H1 (cell line): ENCODE measurements at regions not wholly inside any gene's neighbourhood (a gene's known extent, or its start where the extent isn't known, plus 50 kb on each side); places are given as distances from the start of the nearest gene placed in this dataset.

ENCODE experiments used
- CTCF ChIA-PET: fragments of 300-600 bp; sonication (Branson Sonifier 250); formaldehyde crosslinking; loops from one replicate; lab custom pipeline; 2021; ENCODE audit not compliant: partially characterized antibody; lab: Charles Lee
- POLR2A ChIA-PET: fragments of 300-600 bp; sonication (Branson Sonifier 250); formaldehyde crosslinking; loops from one replicate; lab custom pipeline; 2021; ENCODE audit warnings: inconsistent platforms; ENCODE audit not compliant: partially characterized antibody; lab: Charles Lee
- DNase-seq, 2 experiments: peaks; one replicate each; pipeline versions ENCODE4 v3.0.0 to v3.0.0-alpha.2; 2010 to 2022; ENCODE audit warnings: low spot score in 2 of 2, low read depth in 1 of 2, mixed read lengths in 1 of 2
- FAIRE-seq: peaks from 2 replicates; lab custom pipeline; 2011; peaks lifted over from hg19 to GRCh38; lab: Jason Lieb, UNC
- H2AFZ ChIP-seq: 2 replicates; pipeline ENCODE4 v1.8.1; 2012; ENCODE audit warnings: low read length, inconsistent platforms
- H2AK5ac ChIP-seq: 2 replicates; pipeline ENCODE4 v1.6.1; 2013; ENCODE audit warnings: low read depth, low read length
- H2BK120ac ChIP-seq: replicated peaks from 2 replicates; pipeline ENCODE3; 2013; ENCODE audit warnings: low read depth, low read length, inconsistent platforms
- H2BK12ac ChIP-seq: 2 replicates; pipeline ENCODE4 v1.6.1; 2013; ENCODE audit warnings: low read depth, low read length
- H2BK15ac ChIP-seq: 2 replicates; pipeline ENCODE4 v1.6.1; 2013; ENCODE audit warnings: low read length
- H2BK20ac ChIP-seq: 2 replicates; pipeline ENCODE4 v1.6.1; 2013; ENCODE audit warnings: low read length
- H2BK5ac ChIP-seq: 2 replicates; pipeline ENCODE4 v1.6.1; 2013; ENCODE audit warnings: low read depth, low read length
- H3K14ac ChIP-seq: 2 replicates; pipeline ENCODE4 v1.6.1; 2013; ENCODE audit warnings: inconsistent platforms; ENCODE audit not compliant: insufficient read length
- H3K18ac ChIP-seq: 2 replicates; pipeline ENCODE4 v1.6.1; 2013; ENCODE audit warnings: low read length; ENCODE audit errors: extremely low read depth
- H3K23ac ChIP-seq: 2 replicates; pipeline ENCODE4 v1.6.1; 2013; ENCODE audit warnings: inconsistent platforms; ENCODE audit not compliant: insufficient read length
- H3K23me2 ChIP-seq: 2 replicates; pipeline ENCODE4 v1.6.1; 2013; ENCODE audit warnings: low read depth, low read length
- H3K27ac ChIP-seq: 2 replicates; pipeline ENCODE4 v1.6.1; 2011; ENCODE audit warnings: low read depth, low read length, inconsistent platforms
- H3K27me3 ChIP-seq, 4 experiments: replicated peaks in 1 of 4; 1 replicate in 1 of 4; 2 replicates in 3 of 4; pipeline versions ENCODE4 v1.6.1 to v1.8.1; 2011 to 2013; ENCODE audit warnings: low read length in 3 of 4, mild to moderate bottlenecking in 3 of 4, inconsistent platforms in 2 of 4, mixed read lengths in 2 of 4, moderate library complexity in 1 of 4; ENCODE audit not compliant: control insufficient read depth in 3 of 4, insufficient read depth in 3 of 4; ENCODE audit errors: extremely low read depth in 1 of 4
- H3K36me3 ChIP-seq, 4 experiments: 2 replicates each; pipeline versions ENCODE4 v1.6.1 to v1.8.1; 2011 to 2013; ENCODE audit warnings: mild to moderate bottlenecking in 4 of 4, low read length in 3 of 4, moderate library complexity in 2 of 4, control low read depth in 1 of 4, inconsistent platforms in 1 of 4; ENCODE audit not compliant: insufficient read depth in 4 of 4, control insufficient read depth in 2 of 4
- H3K4ac ChIP-seq: replicated peaks from 2 replicates; pipeline ENCODE3; 2013; ENCODE audit warnings: low read length, low read depth, mixed read lengths, inconsistent platforms; ENCODE audit not compliant: insufficient read length
- H3K4me1 ChIP-seq, 4 experiments: replicated peaks in 1 of 4; 1 replicate in 1 of 4; 2 replicates in 3 of 4; pipeline versions ENCODE4 v1.6.1 to v1.8.1; 2011 to 2013; ENCODE audit warnings: low read length in 3 of 4, inconsistent platforms in 2 of 4, mixed read lengths in 1 of 4; ENCODE audit not compliant: insufficient read depth in 4 of 4, control insufficient read depth in 3 of 4
- H3K4me2 ChIP-seq, 2 experiments: 2 replicates each; pipeline versions ENCODE4 v1.6.1 to v1.8.1; 2011 to 2013; ENCODE audit warnings: low read depth in 2 of 2, low read length in 2 of 2, control low read depth in 1 of 2, inconsistent platforms in 1 of 2, mild to moderate bottlenecking in 1 of 2; ENCODE audit not compliant: insufficient read depth in 1 of 2
- H3K4me3 ChIP-seq, 4 experiments: fragments of 200-600, 300-600 bp in 1 of 4; sonication (generic), shearing (Covaris generic), sonication (Bioruptor Twin) in 1 of 4; 2 replicates each; pipeline versions ENCODE4 v1.5.1 to v1.8.1; 2011 to 2016; ENCODE audit warnings: low read length in 4 of 4, low read depth in 3 of 4, control low read depth in 2 of 4, inconsistent platforms in 2 of 4, mild to moderate bottlenecking in 2 of 4, mixed read lengths in 1 of 4, moderate library complexity in 1 of 4; ENCODE audit not compliant: insufficient read depth in 2 of 4; ENCODE audit errors: extremely low read depth in 1 of 4
- H3K56ac ChIP-seq: replicated peaks from 2 replicates; pipeline ENCODE3; 2013; ENCODE audit warnings: low read depth, mild to moderate bottlenecking, mixed read lengths, low read length, inconsistent platforms; ENCODE audit not compliant: insufficient read length
- H3K79me1 ChIP-seq: 2 replicates; pipeline ENCODE4 v1.6.1; 2013; ENCODE audit warnings: low read depth, low read length, control low read depth
- H3K79me2 ChIP-seq, 2 experiments: 2 replicates each; pipeline versions ENCODE4 v1.6.1 to v1.8.1; 2012 to 2013; ENCODE audit warnings: low read length in 2 of 2, mild to moderate bottlenecking in 2 of 2, inconsistent platforms in 1 of 2; ENCODE audit not compliant: insufficient read depth in 2 of 2, control insufficient read depth in 1 of 2
- H3K9ac ChIP-seq, 4 experiments: replicated peaks in 1 of 4; 1 replicate in 1 of 4; 2 replicates in 3 of 4; pipeline versions ENCODE4 v1.6.1 to v1.8.1; 2011 to 2013; ENCODE audit warnings: low read depth in 3 of 4, low read length in 3 of 4, control low read depth in 2 of 4, mild to moderate bottlenecking in 2 of 4, moderate library complexity in 2 of 4, inconsistent platforms in 1 of 4; ENCODE audit errors: extremely low read depth in 1 of 4
- H3K9me3 ChIP-seq, 2 experiments: 2 replicates each; pipeline versions ENCODE4 v1.6.1 to v1.8.1; 2012 to 2013; ENCODE audit warnings: mild to moderate bottlenecking in 2 of 2, moderate library complexity in 2 of 2, control low read depth in 1 of 2, inconsistent platforms in 1 of 2, low read depth in 1 of 2, low read length in 1 of 2, mixed read lengths in 1 of 2; ENCODE audit not compliant: insufficient read depth in 2 of 2
- H4K20me1 ChIP-seq, 2 experiments: replicated peaks in 1 of 2; 2 replicates each; pipeline versions ENCODE3 to v1.8.1; 2011 to 2013; ENCODE audit warnings: inconsistent platforms in 2 of 2, low read length in 2 of 2, mild to moderate bottlenecking in 1 of 2; ENCODE audit not compliant: insufficient read depth in 2 of 2, control insufficient read depth in 1 of 2
- H4K5ac ChIP-seq: 2 replicates; pipeline ENCODE4 v1.6.1; 2013; ENCODE audit warnings: low read length, low read depth, mixed read lengths, inconsistent platforms; ENCODE audit not compliant: insufficient read length
- H4K8ac ChIP-seq: 2 replicates; pipeline ENCODE4 v1.8.0; 2013; ENCODE audit warnings: mild to moderate bottlenecking, moderate library complexity, low read length, inconsistent platforms; ENCODE audit not compliant: insufficient read depth; ENCODE audit errors: extremely low read depth
- H4K91ac ChIP-seq: replicated peaks from 2 replicates; pipeline ENCODE3; 2013; ENCODE audit warnings: low read length, mixed read lengths, inconsistent platforms; ENCODE audit not compliant: insufficient read length
- FOSL1 ChIP-seq: IDR thresholded peaks from 2 replicates; pipeline ENCODE4 v1.6.1; 2011; ENCODE audit warnings: mild to moderate bottlenecking, low read depth, low read length, moderate library complexity; ENCODE audit not compliant: insufficient read depth
- KDM4A ChIP-seq: IDR thresholded peaks from one replicate; pipeline ENCODE4 v1.7.1; 2012; ENCODE audit warnings: low read depth, mild to moderate bottlenecking, moderate library complexity, low read length, inconsistent platforms; ENCODE audit not compliant: severe bottlenecking
- NRF1 ChIP-seq: IDR thresholded peaks from 2 replicates; pipeline ENCODE4 v1.6.1; 2011; ENCODE audit warnings: mild to moderate bottlenecking, low read depth, low read length, improper control_type of control experiment
- SAP30 ChIP-seq: fragments of 300-600 bp; sonication (generic); IDR thresholded peaks from 2 replicates; pipeline ENCODE4 v1.7.1; 2012; ENCODE audit warnings: low read length, moderate library complexity, mild to moderate bottlenecking, inconsistent platforms; ENCODE audit not compliant: insufficient read depth, insufficient replicate concordance
- SP1 ChIP-seq: IDR thresholded peaks from 2 replicates; pipeline ENCODE4 v1.6.1; 2011; ENCODE audit warnings: low read depth, low read length
- TAF1 ChIP-seq: IDR thresholded peaks from 2 replicates; pipeline ENCODE4 v1.6.1; 2011; ENCODE audit warnings: mild to moderate bottlenecking, low read depth, low read length
- WGBS, 2 experiments: shearing (Covaris generic) in 1 of 2; methylation state at CpG; one replicate each; pipeline versions ENCODE4 v1.1.6 to v1.1.7; 2013 to 2015; ENCODE audit warnings: low lambda C conversion rate in 2 of 2, mixed read lengths in 2 of 2, inconsistent platforms in 1 of 2, low coverage in 1 of 2, missing lambda C conversion rate in 1 of 2; ENCODE audit not compliant: insufficient replicate concordance in 2 of 2, insufficient coverage in 1 of 2, insufficient read length in 1 of 2; ENCODE audit errors: extremely low coverage in 1 of 2, missing lambda C conversion rate in 1 of 2; 5-methylcytosine and 5-hydroxymethylcytosine counted together

GRCh38 chr1:30406996-30407864 lies 316.2 kb downstream of the MATN1 start:
- Histone ChIP-seq H4K91ac (no peak overlapping the region), H4K5ac (no peak overlapping the region), H3K27me3 (no peaks in the 10 kb centered on the region), H3K79me2 (no peaks in the 10 kb centered on the region), H2BK12ac (no peak overlapping the region), H3K9me3 (no peaks in the 10 kb centered on the region), H3K27ac (no peak overlapping the region), H2BK20ac (no peak overlapping the region), H2BK5ac (no peak overlapping the region), H3K4ac (no peak overlapping the region), H3K4me2 (no peak overlapping the region), H4K8ac (no peak overlapping the region; the same call in 1 of the 2 replicates), H3K4me1 (0 out of 7 replicates have a peak, but pooled peaks cover 0 to 2% (median 0%) of the 10 kb centered on the region in 4 experiments), H3K56ac (no peak overlapping the region), H3K4me3 (no peak overlapping the region), H3K79me1 (no peaks in the 10 kb centered on the region; the same call in 1 of the 2 replicates), H4K20me1 (no peaks in the 10 kb centered on the region)
- WGBS, 2 experiments, result 88% methylated on average over 18 of the region's 18 CpGs; no CpG with 5 or more reads in 1 of the 2 experiments
- no peak for FAIRE-seq
- CTCF ChIA-PET, result interaction anchor here (1.0 to 2.4 kb wide), 2 partner anchors 26 to 91 kb away, joined by 3 to 10 read pairs; no protein-coding TSS in a partner anchor
- TF ChIP-seq SP1 (no peak), NRF1 (no peak), SAP30 (no peak), TAF1 (no peak), KDM4A (no peak), FOSL1 (no peak)
- TF ChIP-seq, all 59 proteins: peak for 0
- H2BK120ac ChIP-seq, result no peak overlapping the region
- no peak overlapping the region for H2BK15ac ChIP-seq
- H3K18ac ChIP-seq, result no peak overlapping the region
- H3K23ac ChIP-seq, result no peak overlapping the region
- H2AK5ac ChIP-seq, result no peak overlapping the region
- H2AFZ ChIP-seq, result no peak overlapping the region
- H3K36me3 ChIP-seq, result no peaks in the 10 kb centered on the region
- H3K14ac ChIP-seq, result no peak overlapping the region
- DNase-seq, result peak in 1 of 2 experiments; percentile 42
- no peak overlapping the region for H3K9ac ChIP-seq
- POLR2A ChIA-PET, result no interaction called here
- H3K23me2 ChIP-seq, result no peaks in the 10 kb centered on the region
